Transverse colon (tissue), 3 donors: ENCODE measurements at regions not wholly inside any gene's neighbourhood (a gene's known extent, or its start where the extent isn't known, plus 50 kb on each side); places are given as distances from the start of the nearest gene placed in this dataset.

Experiments
- POLR2A ChIP-seq: fragments of 450-650 bp; IDR thresholded peaks from one replicate; pipeline ENCODE4 v1.6.1; 2016; ENCODE audit warnings: antibody characterized with exemption, mild to moderate bottlenecking, moderate library complexity
- POLR2AphosphoS5 ChIP-seq, 3 donors: sonication (generic); formaldehyde crosslinking; IDR thresholded peaks; one replicate each; pipeline ENCODE4 v1.6.1; 2016; ENCODE audit warnings: antibody characterized with exemption in 3 of 3

DNA sequence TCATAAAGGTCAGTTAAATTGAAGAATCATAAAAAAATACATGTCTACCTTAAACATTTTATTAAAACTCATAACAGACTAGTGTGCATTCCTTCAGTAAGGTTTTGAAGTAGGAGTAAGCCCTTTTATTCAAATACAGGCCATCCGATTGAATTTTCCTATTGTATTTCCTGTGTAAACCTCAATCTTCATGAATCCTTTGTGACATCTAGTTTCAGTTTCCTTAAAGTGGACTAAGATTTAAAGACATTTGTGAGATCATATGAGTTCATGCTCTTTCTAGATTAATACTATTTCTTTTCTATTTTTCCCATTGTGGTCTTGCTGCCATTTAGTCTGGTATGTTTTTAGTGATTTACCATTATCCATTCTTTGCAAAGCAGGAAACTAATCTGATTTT is 644.7 kb upstream of the BOD1L1 start:
- no peak for TF ChIP-seq POLR2A
- TF ChIP-seq POLR2AphosphoS5 (IDR thresholded peaks at IDR 0.05): no peak
